ENCODE measurements at regions not wholly inside any gene's neighbourhood (a gene's known extent, or its start where the extent isn't known, plus 50 kb on each side); places are given as distances from the start of the nearest gene placed in this dataset.

- no peak for TF ChIP-seq CTCF (IDR thresholded peaks at IDR 0.05)
- TF ChIP-seq ZFX (IDR thresholded peaks at IDR 0.05; ENCODE audit: borderline replicate concordance), result no peak
- no peak overlapping the region for H3K27ac ChIP-seq
Measured at GRCh38 chr5:27598576-27598975, 560.2 kb upstream of the CDH9 start.

GRCh38 chr5:27594141-27594540 is 555.8 kb upstream of the CDH9 start:
- TF ChIP-seq CTCF (IDR thresholded peaks at IDR 0.05) (no peak), ZFX (IDR thresholded peaks at IDR 0.05; ENCODE audit: borderline replicate concordance) (no peak)
- no peak overlapping the region for H3K27ac ChIP-seq

GRCh38 chr5:27592231-27592630 is 553.8 kb upstream of the CDH9 start:
- TF ChIP-seq CTCF (IDR thresholded peaks at IDR 0.05) (no peak), ZFX (IDR thresholded peaks at IDR 0.05; ENCODE audit: borderline replicate concordance) (no peak)
- H3K27ac ChIP-seq, result no peak overlapping the region

- no peak for TF ChIP-seq CTCF (IDR thresholded peaks at IDR 0.05)
- no peak for TF ChIP-seq ZFX (IDR thresholded peaks at IDR 0.05; ENCODE audit: borderline replicate concordance)
- H3K27ac ChIP-seq, result no peak overlapping the region
Measured at GRCh38 chr5:27590503-27590902, 552.1 kb upstream of the CDH9 start.

- TF ChIP-seq CTCF (IDR thresholded peaks at IDR 0.05) (no peak), ZFX (IDR thresholded peaks at IDR 0.05; ENCODE audit: borderline replicate concordance) (no peak)
- no peak overlapping the region for H3K27ac ChIP-seq
Measured at GRCh38 chr5:27578279-27578678, 539.9 kb upstream of the CDH9 start.

GRCh38 chr5:27571681-27572080 is 533.3 kb upstream of the CDH9 start:
- no peak overlapping the region for H3K27ac ChIP-seq
- TF ChIP-seq ZFX (IDR thresholded peaks at IDR 0.05; ENCODE audit: borderline replicate concordance) (no peak), CTCF (IDR thresholded peaks at IDR 0.05) (no peak)

GRCh38 chr5:27568811-27569210 is 530.4 kb upstream of the CDH9 start:
- TF ChIP-seq ZFX (IDR thresholded peaks at IDR 0.05; ENCODE audit: borderline replicate concordance) (no peak), CTCF (IDR thresholded peaks at IDR 0.05) (no peak)
- H3K27ac ChIP-seq, result no peak overlapping the region
